GM13976 (cell line): ENCODE measurements at regions not wholly inside any gene's neighbourhood (a gene's known extent, or its start where the extent isn't known, plus 50 kb on each side); places are given as distances from the start of the nearest gene placed in this dataset.

Experiments
- DNase-seq: peaks from one replicate; pipeline ENCODE4 v3.0.0; 2012; ENCODE audit warnings: low spot score
- in situ Hi-C: fragments of 300-500 bp; cut with MboI; formaldehyde crosslinking; loops from one replicate; pipeline ENCODE4 v1.12.0; 2022; ENCODE audit warnings: low sequenced_read_pairs, mixed read lengths, inconsistent platforms; ENCODE audit not compliant: unreplicated experiment
- TF ChIP-seq, protein P1 (sequence below): IDR thresholded peaks from 2 replicates; pipeline ENCODE4 v1.5.1; 2012; ENCODE audit warnings: borderline replicate concordance, mild to moderate bottlenecking; ENCODE audit not compliant: insufficient read depth; ENCODE audit errors: extremely low read depth, missing control alignments, control extremely low read depth

DNA sequence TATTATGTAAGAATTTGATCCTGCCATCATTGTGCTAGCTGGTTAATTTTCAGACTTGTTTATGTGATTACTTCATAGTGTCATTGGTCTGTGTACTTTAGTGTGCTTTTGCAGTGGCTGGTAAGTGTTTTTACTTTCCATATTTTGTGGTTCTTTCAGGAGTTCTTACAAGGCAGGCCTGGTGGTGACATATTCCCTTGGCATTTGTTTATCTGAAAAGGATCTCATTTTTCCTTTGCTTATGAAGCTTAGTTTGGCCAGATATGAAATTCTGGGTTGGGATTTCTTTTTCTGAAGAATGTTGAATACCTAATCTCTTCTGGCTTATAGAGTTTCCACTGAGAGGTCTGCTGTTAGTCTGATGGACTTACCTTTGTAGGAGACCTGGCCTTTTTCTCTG is 72.8 kb upstream of the MC4R start:
- in situ Hi-C loops: no loop called here
- TF ChIP-seq, protein P1, sequence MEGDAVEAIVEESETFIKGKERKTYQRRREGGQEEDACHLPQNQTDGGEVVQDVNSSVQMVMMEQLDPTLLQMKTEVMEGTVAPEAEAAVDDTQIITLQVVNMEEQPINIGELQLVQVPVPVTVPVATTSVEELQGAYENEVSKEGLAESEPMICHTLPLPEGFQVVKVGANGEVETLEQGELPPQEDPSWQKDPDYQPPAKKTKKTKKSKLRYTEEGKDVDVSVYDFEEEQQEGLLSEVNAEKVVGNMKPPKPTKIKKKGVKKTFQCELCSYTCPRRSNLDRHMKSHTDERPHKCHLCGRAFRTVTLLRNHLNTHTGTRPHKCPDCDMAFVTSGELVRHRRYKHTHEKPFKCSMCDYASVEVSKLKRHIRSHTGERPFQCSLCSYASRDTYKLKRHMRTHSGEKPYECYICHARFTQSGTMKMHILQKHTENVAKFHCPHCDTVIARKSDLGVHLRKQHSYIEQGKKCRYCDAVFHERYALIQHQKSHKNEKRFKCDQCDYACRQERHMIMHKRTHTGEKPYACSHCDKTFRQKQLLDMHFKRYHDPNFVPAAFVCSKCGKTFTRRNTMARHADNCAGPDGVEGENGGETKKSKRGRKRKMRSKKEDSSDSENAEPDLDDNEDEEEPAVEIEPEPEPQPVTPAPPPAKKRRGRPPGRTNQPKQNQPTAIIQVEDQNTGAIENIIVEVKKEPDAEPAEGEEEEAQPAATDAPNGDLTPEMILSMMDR: no peak
- no peak for DNase-seq

DNA sequence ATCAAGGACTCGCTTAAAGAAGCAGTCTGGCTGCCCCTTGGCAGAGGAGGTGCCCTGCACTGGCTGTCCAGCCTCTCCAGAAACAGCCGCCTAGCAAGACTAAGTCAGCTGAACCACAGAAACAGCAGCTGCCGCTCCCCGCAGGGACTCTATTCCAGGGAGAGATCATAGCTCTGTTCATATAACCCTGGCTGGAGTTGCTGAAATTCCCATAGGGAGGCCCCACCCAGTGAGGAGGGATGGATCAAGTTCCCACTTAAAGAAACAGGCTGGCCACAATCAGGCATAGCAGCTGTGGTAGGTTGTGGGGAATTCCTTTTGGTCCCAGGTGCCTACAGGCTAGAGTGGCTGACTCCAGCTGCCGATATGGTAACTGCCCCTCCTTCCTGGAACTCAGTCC is 74.2 kb upstream of the MC4R start:
- in situ Hi-C loops: no loop called here
- no peak for DNase-seq
- TF ChIP-seq, protein P1: no peak

DNA sequence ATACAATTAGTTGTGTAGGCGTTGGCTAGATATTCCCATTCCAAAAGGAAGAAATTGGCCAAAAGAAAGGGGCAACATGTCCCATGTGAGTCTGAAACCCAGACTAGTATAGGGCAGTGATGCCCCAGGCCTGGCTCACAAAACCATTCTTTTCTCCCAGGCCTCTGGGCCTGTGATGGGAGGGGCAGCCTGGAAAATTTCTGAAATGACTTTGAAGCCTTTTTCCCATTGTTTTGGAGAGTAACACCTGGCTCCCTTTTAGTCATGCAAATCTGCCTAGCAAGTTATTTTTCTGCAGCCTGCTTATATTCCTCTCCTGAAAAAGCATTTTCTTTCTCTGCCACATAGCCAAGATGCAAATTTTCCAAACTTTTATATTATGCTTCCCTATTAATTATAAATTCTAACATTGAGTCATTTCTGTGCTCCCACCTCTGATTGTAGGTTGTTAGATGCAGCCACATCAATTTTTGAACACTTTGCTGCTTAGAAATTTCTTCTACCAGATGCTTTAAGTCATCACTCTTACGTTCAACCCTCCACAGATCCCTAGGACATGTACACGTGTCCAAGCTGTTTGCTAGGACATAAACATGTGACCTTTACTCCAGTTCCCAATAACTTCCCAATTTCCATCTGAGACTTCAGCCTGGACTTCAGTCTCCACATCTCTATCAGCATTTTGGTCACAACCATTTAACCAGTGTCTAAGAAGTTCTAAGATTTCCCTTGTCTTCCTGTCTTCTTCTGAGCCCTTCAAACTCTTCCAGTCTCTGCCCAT is 76.1 kb upstream of the MC4R start:
- in situ Hi-C loops: no loop called here
- TF ChIP-seq, protein P1: no peak
- no peak for DNase-seq

DNA sequence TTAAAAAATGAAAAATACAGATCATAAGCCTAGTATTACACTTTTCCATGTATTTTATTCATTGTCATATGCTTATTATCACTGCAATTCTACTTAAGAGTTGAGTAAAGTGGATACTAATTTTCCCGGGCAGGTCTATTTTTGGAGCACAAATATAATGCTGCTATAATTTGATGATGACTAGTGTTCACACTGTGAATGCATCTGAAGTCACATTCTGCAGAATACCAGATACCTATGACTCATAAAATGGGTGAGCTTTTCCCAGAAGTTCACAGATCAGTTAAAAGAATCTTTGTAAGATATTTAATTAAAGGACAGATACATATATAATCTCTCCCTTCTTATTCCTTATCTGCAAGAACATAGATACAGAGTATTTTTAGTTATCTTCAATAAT is 79.8 kb upstream of the MC4R start:
- TF ChIP-seq, protein P1: no peak
- DNase-seq: no peak
- in situ Hi-C loops: no loop called here

DNA sequence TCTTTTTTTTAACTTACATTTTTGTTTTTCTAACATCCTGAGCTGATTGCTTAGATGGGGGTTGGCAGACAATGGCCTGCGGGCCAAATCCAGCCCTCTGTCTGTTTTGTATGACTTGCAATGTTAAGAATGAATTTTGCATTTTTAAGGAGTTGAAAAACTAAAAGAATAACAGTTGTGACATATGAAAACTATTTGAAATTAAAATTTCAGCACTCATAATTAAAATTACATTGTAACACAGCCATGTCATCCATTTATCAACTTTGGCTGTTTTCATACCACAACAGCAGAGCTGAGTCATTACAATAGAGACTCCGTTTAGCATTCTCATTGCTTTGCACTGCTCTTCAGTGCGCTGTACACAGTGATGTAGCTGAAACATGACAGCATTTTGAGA is 94.1 kb upstream of the MC4R start:
- no peak for DNase-seq
- TF ChIP-seq, protein P1: no peak
- in situ Hi-C loops: no loop called here

DNA sequence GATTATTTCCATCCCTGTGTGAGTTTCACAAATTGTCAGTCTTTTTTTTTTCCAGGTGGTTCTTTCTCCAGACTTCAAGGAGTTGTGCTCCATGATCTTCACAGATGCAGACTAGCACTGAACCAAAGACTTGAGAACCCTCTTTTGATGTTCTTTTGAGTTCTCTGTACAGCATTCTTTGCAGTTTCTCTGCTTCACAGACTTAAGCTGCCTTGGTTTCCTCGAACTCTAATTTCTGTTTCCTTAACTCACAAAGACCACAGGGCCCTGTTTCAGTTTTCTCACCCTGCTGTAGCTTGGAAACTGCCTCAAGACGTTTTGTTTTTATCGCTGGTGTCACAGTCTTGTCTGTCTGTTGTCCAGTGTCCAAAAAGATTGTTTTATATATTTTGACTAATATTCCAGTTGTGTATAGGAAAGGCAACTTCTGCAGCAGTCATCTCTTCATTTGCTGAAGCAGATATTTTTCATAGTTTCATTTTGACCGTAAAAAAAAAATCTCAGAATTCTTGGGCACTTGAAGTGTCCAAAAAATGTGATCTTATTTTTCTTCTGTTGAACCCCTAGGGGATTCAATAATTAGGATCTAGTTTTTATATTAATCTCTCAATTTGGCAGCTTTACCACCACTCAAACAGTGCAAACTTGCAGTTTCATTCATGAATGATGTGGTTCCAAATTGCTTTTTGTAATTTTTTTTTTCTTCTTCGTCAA is 97.0 kb upstream of the MC4R start:
- in situ Hi-C loops: no loop called here
- TF ChIP-seq, protein P1: no peak
- no peak for DNase-seq
